Lower leg skin (tissue), 3 donors: ENCODE measurements at regions not wholly inside any gene's neighbourhood (a gene's known extent, or its start where the extent isn't known, plus 50 kb on each side); places are given as distances from the start of the nearest gene placed in this dataset.

Source experiments
- CTCF ChIP-seq, 3 donors: fragments of 450-650 bp; IDR thresholded peaks; one replicate each; pipeline ENCODE4 v1.5.1; 2016; ENCODE audit warnings: antibody characterized with exemption in 3 of 3, mild to moderate bottlenecking in 3 of 3, moderate library complexity in 2 of 3
- POLR2A ChIP-seq, 2 donors: fragments of 450-650 bp; IDR thresholded peaks; one replicate each; pipeline ENCODE4 v1.6.1; 2016 to 2017; ENCODE audit warnings: antibody characterized with exemption in 2 of 2, mild to moderate bottlenecking in 1 of 2, moderate library complexity in 1 of 2

- no peak for TF ChIP-seq CTCF (IDR thresholded peaks at IDR 0.05)
- TF ChIP-seq POLR2A (IDR thresholded peaks at IDR 0.05) = no peak
These were observed 123.6 kb downstream of the FOXA2 start for GRCh38 chr20:22460803-22461202.
